ENCODE measurements at regions not wholly inside any gene's neighbourhood (a gene's known extent, or its start where the extent isn't known, plus 50 kb on each side); places are given as distances from the start of the nearest gene placed in this dataset.
A peak's percentile ranks its signal among the peaks of the same experiment; 100 is the strongest.
"Not testable (repeated sequence)": the region's sequence is repeated elsewhere in the genome, so short reads cannot be mapped to it uniquely, and the experiment has no call there.

DNA sequence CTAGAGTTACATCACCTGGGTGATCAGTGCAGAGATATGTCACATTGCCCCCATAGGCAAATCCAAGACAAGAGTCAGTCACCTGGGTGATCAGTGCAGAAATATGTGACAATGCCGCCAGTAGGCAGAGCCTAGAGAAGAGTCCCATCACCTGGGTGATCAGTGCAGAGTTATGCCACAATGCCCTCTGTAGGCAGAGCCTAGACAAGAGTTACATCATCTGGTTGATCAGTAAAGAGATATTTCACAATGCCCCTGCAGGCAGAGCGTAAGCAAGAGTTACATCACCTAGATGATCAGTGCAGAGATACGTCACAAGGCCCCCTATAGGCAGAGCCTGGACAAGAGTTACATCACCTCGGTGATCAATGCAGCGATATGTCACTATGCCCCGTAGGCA, 63.3 kb upstream of the FRG2B start:
- H3K36me3 ChIP-seq (ENCODE audit: control insufficient read depth, insufficient read depth, low read length); BruUV-seq (replicated peaks); H3K4me3 ChIP-seq; H3K27me3 ChIP-seq (ENCODE audit: control insufficient read depth in 2 of 2, insufficient read depth in 2 of 2, low read length in 2 of 2); H3K27ac ChIP-seq (ENCODE audit: extremely low read depth, low read depth, low read length); H3K9ac ChIP-seq (ENCODE audit: insufficient read depth in 1 of 2, low read depth in 2 of 2, low read length in 2 of 2); FAIRE-seq; H3K4me1 ChIP-seq (replicated peaks in 1 of 2; ENCODE audit: control insufficient read depth in 2 of 2, insufficient read depth in 2 of 2, low read length in 2 of 2); H3K79me2 ChIP-seq (ENCODE audit: control insufficient read depth, insufficient read depth, low read length); H3K9me3 ChIP-seq (replicated peaks; ENCODE audit: control insufficient read depth, insufficient read depth, low read depth, low read length); H3K9me1 ChIP-seq (ENCODE audit: control insufficient read depth, insufficient read depth, low read length); H2AFZ ChIP-seq (ENCODE audit: low read depth, low read length); H3K4me2 ChIP-seq (ENCODE audit: insufficient read depth, low read length); H4K20me1 ChIP-seq (replicated peaks; ENCODE audit: control insufficient read depth, insufficient read depth, low read length); DNase-seq (ENCODE audit: extremely low read depth in 1 of 4, low spot score in 3 of 4); CTCF ChIA-PET (ENCODE audit: low intra/inter-chr PET ratio); POLR2A ChIA-PET; ATAC-seq; intact Hi-C loops (cut with micrococcal nuclease); in situ Hi-C loops (cut with MboI): not testable (repeated sequence)
- WGBS (ENCODE audit: insufficient coverage, low coverage, missing lambda C conversion rate) = 0% methylated on average over 3 of the region's 6 CpGs

DNA sequence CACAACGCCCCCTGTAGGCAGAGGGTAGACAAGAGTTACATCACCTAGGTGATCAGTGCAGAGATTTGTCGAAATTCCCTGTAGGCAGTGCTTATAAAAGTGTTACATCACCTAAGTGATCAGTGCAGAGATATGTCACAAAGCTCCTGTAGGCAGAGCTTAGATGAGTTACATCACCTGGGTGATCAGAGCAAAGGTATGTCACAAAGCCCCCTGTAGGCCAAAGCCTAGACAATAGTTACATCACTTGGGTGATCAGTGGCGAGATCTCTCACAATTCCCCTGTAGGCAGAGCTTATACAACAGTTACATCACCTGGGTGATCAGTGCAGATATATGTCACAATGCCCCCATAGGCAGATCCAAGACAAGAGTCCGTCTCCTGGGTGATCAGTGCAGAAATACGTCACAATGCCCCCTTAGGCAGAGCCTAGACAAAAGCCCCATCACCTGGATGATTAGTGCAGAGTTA, 61.9 kb upstream of the FRG2B start:
- H2AFZ ChIP-seq (ENCODE audit: low read depth, low read length); H3K4me1 ChIP-seq (replicated peaks in 1 of 2; ENCODE audit: control insufficient read depth in 2 of 2, insufficient read depth in 2 of 2, low read length in 2 of 2); POLR2A ChIA-PET; H3K9ac ChIP-seq (ENCODE audit: insufficient read depth in 1 of 2, low read depth in 2 of 2, low read length in 2 of 2); CTCF ChIA-PET (ENCODE audit: low intra/inter-chr PET ratio); H4K20me1 ChIP-seq (replicated peaks; ENCODE audit: control insufficient read depth, insufficient read depth, low read length); BruUV-seq (replicated peaks); intact Hi-C loops (cut with micrococcal nuclease); H3K9me1 ChIP-seq (ENCODE audit: control insufficient read depth, insufficient read depth, low read length); H3K9me3 ChIP-seq (replicated peaks; ENCODE audit: control insufficient read depth, insufficient read depth, low read depth, low read length); H3K4me2 ChIP-seq (ENCODE audit: insufficient read depth, low read length); H3K4me3 ChIP-seq; H3K27ac ChIP-seq (ENCODE audit: extremely low read depth, low read depth, low read length); H3K79me2 ChIP-seq (ENCODE audit: control insufficient read depth, insufficient read depth, low read length); DNase-seq (ENCODE audit: extremely low read depth in 1 of 4, low spot score in 3 of 4); FAIRE-seq; in situ Hi-C loops (cut with MboI); H3K36me3 ChIP-seq (ENCODE audit: control insufficient read depth, insufficient read depth, low read length); H3K27me3 ChIP-seq (ENCODE audit: control insufficient read depth in 2 of 2, insufficient read depth in 2 of 2, low read length in 2 of 2): not testable (repeated sequence)
- peak; percentile 53 for ATAC-seq
- WGBS (ENCODE audit: insufficient coverage, low coverage, missing lambda C conversion rate) = no CpG with 5 or more reads among the region's 5 CpGs

DNA sequence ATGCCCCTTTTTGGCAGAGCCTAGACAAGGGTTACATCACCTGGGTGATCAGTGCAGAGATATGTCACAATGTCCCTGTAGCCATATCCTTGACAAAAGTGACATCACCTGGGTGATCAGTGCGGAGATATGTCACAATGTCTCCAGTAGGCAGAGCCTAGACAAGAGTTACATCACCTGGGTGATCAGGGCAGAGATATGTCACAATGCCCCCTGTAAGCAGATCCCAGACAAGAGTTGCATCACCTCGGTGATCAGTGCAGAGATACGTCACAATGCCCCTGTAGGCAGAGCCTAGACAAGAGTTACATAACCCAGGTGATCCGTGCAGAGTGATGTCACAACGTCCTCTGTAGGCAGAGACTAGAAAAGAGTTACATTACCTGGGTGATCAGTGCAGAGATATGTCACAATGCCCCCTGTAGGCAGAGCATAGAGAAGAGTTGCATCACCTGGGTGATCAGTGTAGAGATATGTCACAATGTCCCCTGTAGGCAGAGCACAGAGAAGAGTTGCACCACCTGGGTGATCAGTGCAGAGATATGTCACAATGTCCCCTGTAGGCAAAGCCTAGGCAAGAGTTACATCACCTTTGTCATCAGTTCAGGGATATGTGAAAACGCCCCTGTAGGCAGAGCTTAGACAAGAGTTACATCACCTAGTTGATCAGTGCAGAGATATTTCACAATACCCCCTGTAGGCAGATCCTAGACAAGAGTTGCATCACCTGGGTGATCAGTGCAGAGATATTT, 61.3 kb upstream of the FRG2B start:
- H3K27ac ChIP-seq (ENCODE audit: extremely low read depth, low read depth, low read length); POLR2A ChIA-PET; H3K9ac ChIP-seq (ENCODE audit: insufficient read depth in 1 of 2, low read depth in 2 of 2, low read length in 2 of 2); H3K79me2 ChIP-seq (ENCODE audit: control insufficient read depth, insufficient read depth, low read length); H4K20me1 ChIP-seq (replicated peaks; ENCODE audit: control insufficient read depth, insufficient read depth, low read length); intact Hi-C loops (cut with micrococcal nuclease); H3K4me1 ChIP-seq (replicated peaks in 1 of 2; ENCODE audit: control insufficient read depth in 2 of 2, insufficient read depth in 2 of 2, low read length in 2 of 2); H3K9me1 ChIP-seq (ENCODE audit: control insufficient read depth, insufficient read depth, low read length); H3K36me3 ChIP-seq (ENCODE audit: control insufficient read depth, insufficient read depth, low read length); BruUV-seq (replicated peaks); H3K9me3 ChIP-seq (replicated peaks; ENCODE audit: control insufficient read depth, insufficient read depth, low read depth, low read length); H3K4me3 ChIP-seq; in situ Hi-C loops (cut with MboI); H3K27me3 ChIP-seq (ENCODE audit: control insufficient read depth in 2 of 2, insufficient read depth in 2 of 2, low read length in 2 of 2); H3K4me2 ChIP-seq (ENCODE audit: insufficient read depth, low read length); DNase-seq (ENCODE audit: extremely low read depth in 1 of 4, low spot score in 3 of 4); CTCF ChIA-PET (ENCODE audit: low intra/inter-chr PET ratio); FAIRE-seq; H2AFZ ChIP-seq (ENCODE audit: low read depth, low read length): not testable (repeated sequence)
- ATAC-seq = peak; percentile 79
- WGBS (ENCODE audit: insufficient coverage, low coverage, missing lambda C conversion rate) = 0% methylated on average over 2 of the region's 6 CpGs

DNA sequence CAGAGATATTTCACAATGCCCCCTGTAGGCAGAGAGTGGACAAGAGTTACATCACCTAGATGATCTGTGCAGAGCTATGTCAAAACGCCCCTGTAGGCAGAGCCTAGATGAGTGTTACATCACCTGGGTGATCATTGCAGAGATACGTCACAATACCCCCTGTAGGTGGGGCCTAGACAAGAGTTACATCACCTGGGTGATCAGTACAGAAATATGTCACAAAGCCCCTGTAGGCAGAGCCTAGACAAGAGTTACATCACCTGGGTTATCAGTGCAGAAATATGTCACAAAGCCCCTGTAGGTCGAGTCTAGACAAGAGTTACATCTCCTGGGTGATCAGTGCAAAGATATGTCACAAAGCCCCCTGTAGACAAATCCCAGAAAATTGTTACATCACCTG, 60.4 kb upstream of the FRG2B start:
- H3K27me3 ChIP-seq (ENCODE audit: control insufficient read depth in 2 of 2, insufficient read depth in 2 of 2, low read length in 2 of 2); FAIRE-seq; H3K4me3 ChIP-seq; H3K79me2 ChIP-seq (ENCODE audit: control insufficient read depth, insufficient read depth, low read length); H2AFZ ChIP-seq (ENCODE audit: low read depth, low read length); DNase-seq (ENCODE audit: extremely low read depth in 1 of 4, low spot score in 3 of 4); BruUV-seq (replicated peaks); H3K36me3 ChIP-seq (ENCODE audit: control insufficient read depth, insufficient read depth, low read length); POLR2A ChIA-PET; CTCF ChIA-PET (ENCODE audit: low intra/inter-chr PET ratio); H3K4me1 ChIP-seq (replicated peaks in 1 of 2; ENCODE audit: control insufficient read depth in 2 of 2, insufficient read depth in 2 of 2, low read length in 2 of 2); H3K9me3 ChIP-seq (replicated peaks; ENCODE audit: control insufficient read depth, insufficient read depth, low read depth, low read length); H3K27ac ChIP-seq (ENCODE audit: extremely low read depth, low read depth, low read length); H3K9me1 ChIP-seq (ENCODE audit: control insufficient read depth, insufficient read depth, low read length); in situ Hi-C loops (cut with MboI); H3K9ac ChIP-seq (ENCODE audit: insufficient read depth in 1 of 2, low read depth in 2 of 2, low read length in 2 of 2); H4K20me1 ChIP-seq (replicated peaks; ENCODE audit: control insufficient read depth, insufficient read depth, low read length); intact Hi-C loops (cut with micrococcal nuclease); H3K4me2 ChIP-seq (ENCODE audit: insufficient read depth, low read length): not testable (repeated sequence)
- no CpG with 5 or more reads among the region's 3 CpGs for WGBS (ENCODE audit: insufficient coverage, low coverage, missing lambda C conversion rate)
- ATAC-seq = peak; percentile 38

Data from K562 (cell line).